ENCODE measurements at regions not wholly inside any gene's neighbourhood (a gene's known extent, or its start where the extent isn't known, plus 50 kb on each side); places are given as distances from the start of the nearest gene placed in this dataset.

GRCh38 chr3:5758699-5759098 is 571.2 kb downstream of the EDEM1 start:
- no peak for ATAC-seq
- TF ChIP-seq SNAI2 (CRISPR knock-in tag; IDR thresholded peaks at IDR 0.05) (no peak), ZNF70 (CRISPR knock-in tag; IDR thresholded peaks at IDR 0.05) (no peak), TCF4 (CRISPR knock-in tag; IDR thresholded peaks at IDR 0.05; ENCODE audit: borderline replicate concordance) (no peak), ZNF8 (CRISPR knock-in tag; IDR thresholded peaks at IDR 0.05) (no peak), RARB (CRISPR knock-in tag; IDR thresholded peaks at IDR 0.05) (no peak), ZNF565 (CRISPR knock-in tag; conservative IDR thresholded peaks at IDR 0.05; ENCODE audit: low read depth) (no peak), CSDC2 (CRISPR knock-in tag; IDR thresholded peaks at IDR 0.05) (no peak), ZFP30 (CRISPR knock-in tag; IDR thresholded peaks at IDR 0.05) (no peak), ZC3H10 (CRISPR knock-in tag; IDR thresholded peaks at IDR 0.05) (no peak), BACH2 (CRISPR knock-in tag; IDR thresholded peaks at IDR 0.05; ENCODE audit: borderline replicate concordance) (no peak), ISL1 (CRISPR knock-in tag; IDR thresholded peaks at IDR 0.05) (no peak), GLIS3 (CRISPR knock-in tag; IDR thresholded peaks at IDR 0.05) (no peak), PATZ1 (CRISPR knock-in tag; IDR thresholded peaks at IDR 0.05; ENCODE audit: borderline replicate concordance) (no peak), PPARA (CRISPR knock-in tag; IDR thresholded peaks at IDR 0.05; ENCODE audit: borderline replicate concordance) (no peak), POU6F1 (CRISPR knock-in tag; IDR thresholded peaks at IDR 0.05; ENCODE audit: borderline replicate concordance, low read depth) (no peak), ESRRG (CRISPR knock-in tag; IDR thresholded peaks at IDR 0.05) (no peak)
- TF ChIP-seq, protein P1, sequence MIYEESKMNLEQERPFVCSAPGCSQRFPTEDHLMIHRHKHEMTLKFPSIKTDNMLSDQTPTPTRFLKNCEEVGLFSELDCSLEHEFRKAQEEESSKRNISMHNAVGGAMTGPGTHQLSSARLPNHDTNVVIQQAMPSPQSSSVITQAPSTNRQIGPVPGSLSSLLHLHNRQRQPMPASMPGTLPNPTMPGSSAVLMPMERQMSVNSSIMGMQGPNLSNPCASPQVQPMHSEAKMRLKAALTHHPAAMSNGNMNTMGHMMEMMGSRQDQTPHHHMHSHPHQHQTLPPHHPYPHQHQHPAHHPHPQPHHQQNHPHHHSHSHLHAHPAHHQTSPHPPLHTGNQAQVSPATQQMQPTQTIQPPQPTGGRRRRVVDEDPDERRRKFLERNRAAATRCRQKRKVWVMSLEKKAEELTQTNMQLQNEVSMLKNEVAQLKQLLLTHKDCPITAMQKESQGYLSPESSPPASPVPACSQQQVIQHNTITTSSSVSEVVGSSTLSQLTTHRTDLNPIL (CRISPR knock-in tag; IDR thresholded peaks at IDR 0.05; ENCODE audit: low read depth) = no peak

GRCh38 chr3:5762506-5762905 is 575.0 kb downstream of the EDEM1 start:
- no peak for ATAC-seq
- TF ChIP-seq ISL1 (CRISPR knock-in tag; IDR thresholded peaks at IDR 0.05) (no peak), POU6F1 (CRISPR knock-in tag; IDR thresholded peaks at IDR 0.05; ENCODE audit: borderline replicate concordance, low read depth) (no peak), ZNF70 (CRISPR knock-in tag; IDR thresholded peaks at IDR 0.05) (no peak), RARB (CRISPR knock-in tag; IDR thresholded peaks at IDR 0.05) (no peak), TOX (CRISPR knock-in tag; IDR thresholded peaks at IDR 0.05; ENCODE audit: borderline replicate concordance) (no peak), ZNF565 (CRISPR knock-in tag; conservative IDR thresholded peaks at IDR 0.05; ENCODE audit: low read depth) (no peak), SNAI2 (CRISPR knock-in tag; IDR thresholded peaks at IDR 0.05) (no peak), OSR1 (CRISPR knock-in tag; IDR thresholded peaks at IDR 0.05) (no peak), TSHZ2 (CRISPR knock-in tag; IDR thresholded peaks at IDR 0.05) (no peak), PPARA (CRISPR knock-in tag; IDR thresholded peaks at IDR 0.05; ENCODE audit: borderline replicate concordance) (no peak), ESRRG (CRISPR knock-in tag; IDR thresholded peaks at IDR 0.05) (no peak), ZC3H10 (CRISPR knock-in tag; IDR thresholded peaks at IDR 0.05) (no peak), ZNF8 (CRISPR knock-in tag; IDR thresholded peaks at IDR 0.05) (no peak), ZFP3 (CRISPR knock-in tag; IDR thresholded peaks at IDR 0.05) (no peak), PATZ1 (CRISPR knock-in tag; IDR thresholded peaks at IDR 0.05; ENCODE audit: borderline replicate concordance) (no peak), TCF4 (CRISPR knock-in tag; IDR thresholded peaks at IDR 0.05; ENCODE audit: borderline replicate concordance) (no peak)
- TF ChIP-seq, protein P2, sequence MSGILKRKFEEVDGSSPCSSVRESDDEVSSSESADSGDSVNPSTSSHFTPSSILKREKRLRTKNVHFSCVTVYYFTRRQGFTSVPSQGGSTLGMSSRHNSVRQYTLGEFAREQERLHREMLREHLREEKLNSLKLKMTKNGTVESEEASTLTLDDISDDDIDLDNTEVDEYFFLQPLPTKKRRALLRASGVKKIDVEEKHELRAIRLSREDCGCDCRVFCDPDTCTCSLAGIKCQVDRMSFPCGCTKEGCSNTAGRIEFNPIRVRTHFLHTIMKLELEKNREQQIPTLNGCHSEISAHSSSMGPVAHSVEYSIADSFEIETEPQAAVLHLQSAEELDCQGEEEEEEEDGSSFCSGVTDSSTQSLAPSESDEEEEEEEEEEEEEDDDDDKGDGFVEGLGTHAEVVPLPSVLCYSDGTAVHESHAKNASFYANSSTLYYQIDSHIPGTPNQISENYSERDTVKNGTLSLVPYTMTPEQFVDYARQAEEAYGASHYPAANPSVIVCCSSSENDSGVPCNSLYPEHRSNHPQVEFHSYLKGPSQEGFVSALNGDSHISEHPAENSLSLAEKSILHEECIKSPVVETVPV (CRISPR knock-in tag; IDR thresholded peaks at IDR 0.05) = no peak
